A549 (cell line): ENCODE measurements at regions not wholly inside any gene's neighbourhood (a gene's known extent, or its start where the extent isn't known, plus 50 kb on each side); places are given as distances from the start of the nearest gene placed in this dataset.

ENCODE experiments used
- ATAC-seq, 2 experiments: fragments of 200-7000 bp in 1 of 2; fragments of >200 bp in 1 of 2; cut with Nextera tagmentation in 1 of 2; cut with Tn5 transposase in 1 of 2; 3 replicates each; pipeline versions ENCODE4 v1.8.0 to v1.9.1; 2018 to 2020; ENCODE audit warnings: mild to moderate bottlenecking in 1 of 2, moderate library complexity in 1 of 2
- CTCF ChIA-PET: fragments of 300-600 bp; sonication (Branson Sonifier 250); formaldehyde crosslinking; extraction: SDS; loops from one replicate; lab custom pipeline; 2021; ENCODE audit warnings: antibody characterized with exemption, inconsistent platforms; lab: Yijun Ruan, JAX
- POLR2A ChIA-PET: fragments of 350-600 bp; formaldehyde crosslinking; extraction: SDS; loops from one replicate; lab custom pipeline; 2021; ENCODE audit warnings: antibody characterized with exemption, inconsistent platforms; lab: Yijun Ruan, JAX
- DNase-seq, 2 experiments: peaks; one replicate each; pipeline versions ENCODE4 v3.0.0 to v3.0.0-alpha.2; 2011 to 2016; ENCODE audit warnings: low read depth in 1 of 2, low spot score in 1 of 2
- FAIRE-seq: peaks from 2 replicates; lab custom pipeline; 2011; peaks lifted over from hg19 to GRCh38; lab: Jason Lieb, UNC
- H3K27ac ChIP-seq, 2 experiments: fragments of >200 bp; sonication (Bioruptor Twin); formaldehyde crosslinking; 3 replicates each; pipeline ENCODE4 v1.5.1; 2016 to 2017
- H3K4me1 ChIP-seq: fragments of >200 bp; sonication (Bioruptor Twin); formaldehyde crosslinking; 3 replicates; pipeline ENCODE4 v1.6.1; 2016
- H3K4me2 ChIP-seq: fragments of >200 bp; sonication (Bioruptor Twin); formaldehyde crosslinking; 3 replicates; pipeline ENCODE4 v1.6.1; 2016
- H3K4me3 ChIP-seq: fragments of >200 bp; sonication (Bioruptor Twin); formaldehyde crosslinking; 3 replicates; pipeline ENCODE4 v1.5.1; 2016
- H3K9me3 ChIP-seq: fragments of >200 bp; sonication (Bioruptor Twin); formaldehyde crosslinking; 3 replicates; pipeline ENCODE4 v1.6.1; 2016
- CBX2 ChIP-seq: fragments of 200-600 bp; sonication (generic); IDR thresholded peaks from 2 replicates; pipeline ENCODE4 v1.6.1; 2016; ENCODE audit warnings: low read depth, mild to moderate bottlenecking, borderline replicate concordance
- CHD2 ChIP-seq: fragments of 150-350 bp; IDR thresholded peaks from 2 replicates; pipeline ENCODE4 v1.6.1; 2014; ENCODE audit warnings: low read length; ENCODE audit not compliant: partially characterized antibody
- ELK1 ChIP-seq: fragments of 150-350 bp; IDR thresholded peaks from 2 replicates; pipeline ENCODE4 v1.6.1; 2014; ENCODE audit warnings: low read depth, mild to moderate bottlenecking, low read length
- EP300 ChIP-seq, 2 experiments: fragments of >200 bp; sonication (Bioruptor Twin); formaldehyde crosslinking; IDR thresholded peaks; 2 replicates in 1 of 2; 3 replicates in 1 of 2; pipeline ENCODE4 v1.6.1; 2016 to 2017
- ESRRA ChIP-seq: fragments of 150-350 bp; IDR thresholded peaks from 2 replicates; pipeline ENCODE4 v1.6.1; 2014; ENCODE audit warnings: mild to moderate bottlenecking, low read length, borderline replicate concordance
- FOSL2 ChIP-seq, 2 experiments: fragments of 450-650 bp in 1 of 2; fragments of >200 bp in 1 of 2; sonication (Bioruptor Twin) in 1 of 2; formaldehyde crosslinking; IDR thresholded peaks; 2 replicates each; pipeline versions ENCODE4 v1.5.0 to v1.6.1; 2016 to 2020; ENCODE audit warnings: mild to moderate bottlenecking in 1 of 2, moderate library complexity in 1 of 2
- FOXS1 ChIP-seq: fragments of 250-450 bp; sonication (Bioruptor Pico); IDR thresholded peaks from 2 replicates; pipeline ENCODE4 v1.5.0; 2020; ENCODE audit warnings: mild to moderate bottlenecking, moderate library complexity
- HEYL ChIP-seq: fragments of 250-450 bp; sonication (Bioruptor Pico); IDR thresholded peaks from 2 replicates; pipeline ENCODE4 v1.8.0; 2021; ENCODE audit warnings: mild to moderate bottlenecking, moderate library complexity
- HOXB13 ChIP-seq: fragments of 250-450 bp; sonication (Bioruptor Pico); IDR thresholded peaks from 2 replicates; pipeline ENCODE4 v1.5.0; 2020; ENCODE audit warnings: low read depth, mild to moderate bottlenecking, moderate library complexity
- HOXB5 ChIP-seq: fragments of 250-450 bp; sonication (Bioruptor Pico); IDR thresholded peaks from 2 replicates; pipeline ENCODE4 v1.5.0; 2020; ENCODE audit warnings: mild to moderate bottlenecking, moderate library complexity
- JUN ChIP-seq, 2 experiments: fragments of >200 bp; sonication (Bioruptor Twin); formaldehyde crosslinking; IDR thresholded peaks; 2 replicates in 1 of 2; 3 replicates in 1 of 2; pipeline ENCODE4 v1.6.1; 2016 to 2017
- JUNB ChIP-seq: fragments of >200 bp; sonication (Bioruptor Twin); formaldehyde crosslinking; IDR thresholded peaks from 2 replicates; pipeline ENCODE4 v1.6.1; 2016
- KDM5A ChIP-seq: fragments of 200-600 bp; sonication (generic); IDR thresholded peaks from 2 replicates; pipeline ENCODE4 v1.6.1; 2016; ENCODE audit warnings: antibody characterized with exemption, mild to moderate bottlenecking
- MAFK ChIP-seq: fragments of 450-650 bp; IDR thresholded peaks from 2 replicates; pipeline ENCODE4 v1.6.1; 2014; ENCODE audit not compliant: partially characterized antibody
- MYC ChIP-seq: IDR thresholded peaks from 2 replicates; pipeline ENCODE4 v1.6.1; 2012; ENCODE audit warnings: mild to moderate bottlenecking, inconsistent platforms, low read length, improper control_type of control experiment, borderline replicate concordance
- NR3C1 ChIP-seq: fragments of >200 bp; sonication (Bioruptor Twin); formaldehyde crosslinking; IDR thresholded peaks from 3 replicates; pipeline ENCODE4 v1.6.1; 2017
- PBX3 ChIP-seq: IDR thresholded peaks from 2 replicates; pipeline ENCODE4 v1.6.1; 2012
- PHF8 ChIP-seq: fragments of 200-600 bp; sonication (generic); IDR thresholded peaks from 2 replicates; pipeline ENCODE4 v1.6.1; 2016; ENCODE audit warnings: low read depth, mild to moderate bottlenecking, antibody characterized with exemption, moderate library complexity, borderline replicate concordance
- POLR2A ChIP-seq: IDR thresholded peaks from 2 replicates; pipeline ENCODE4 v1.6.1; 2012; ENCODE audit warnings: mild to moderate bottlenecking, low read length
- RAD21 ChIP-seq, 2 experiments: fragments of >200 bp in 1 of 2; sonication (Bioruptor Twin) in 1 of 2; formaldehyde crosslinking in 1 of 2; IDR thresholded peaks in 1 of 2; conservative IDR thresholded peaks in 1 of 2; 2 replicates in 1 of 2; 3 replicates in 1 of 2; pipeline ENCODE4 v1.6.1; 2012 to 2018; ENCODE audit warnings: inconsistent platforms in 1 of 2
- RCOR1 ChIP-seq: fragments of 150-350 bp; IDR thresholded peaks from 2 replicates; pipeline ENCODE4 v1.6.1; 2014; ENCODE audit warnings: antibody characterized with exemption, low read length, low read depth
- RNF2 ChIP-seq: fragments of 200-600 bp; sonication (generic); IDR thresholded peaks from 2 replicates; pipeline ENCODE4 v1.6.1; 2016; ENCODE audit warnings: low read depth, mild to moderate bottlenecking, antibody characterized with exemption, moderate library complexity, borderline replicate concordance
- SMC3 ChIP-seq: fragments of >200 bp; sonication (Bioruptor Twin); formaldehyde crosslinking; IDR thresholded peaks from 3 replicates; pipeline ENCODE4 v1.6.1; 2018; ENCODE audit warnings: inconsistent platforms
- TP53 ChIP-seq: fragments of 250-450 bp; sonication (Bioruptor Pico); IDR thresholded peaks from 2 replicates; pipeline ENCODE4 v1.5.0; 2021; ENCODE audit warnings: mild to moderate bottlenecking, moderate library complexity
- ZFP36 ChIP-seq: fragments of 450-650 bp; IDR thresholded peaks from 2 replicates; pipeline ENCODE4 v1.6.1; 2014; ENCODE audit warnings: borderline replicate concordance; ENCODE audit not compliant: partially characterized antibody
- ZNF302 ChIP-seq: fragments of 250-450 bp; sonication (Bioruptor Pico); IDR thresholded peaks from 2 replicates; pipeline ENCODE4 v1.9.0; 2021; ENCODE audit warnings: inconsistent platforms, mild to moderate bottlenecking, moderate library complexity
- WGBS: methylation state at CpG from one replicate; pipeline ENCODE4 v1.1.6; 2017; ENCODE audit errors: missing lambda C conversion rate; 5-methylcytosine and 5-hydroxymethylcytosine counted together

DNA sequence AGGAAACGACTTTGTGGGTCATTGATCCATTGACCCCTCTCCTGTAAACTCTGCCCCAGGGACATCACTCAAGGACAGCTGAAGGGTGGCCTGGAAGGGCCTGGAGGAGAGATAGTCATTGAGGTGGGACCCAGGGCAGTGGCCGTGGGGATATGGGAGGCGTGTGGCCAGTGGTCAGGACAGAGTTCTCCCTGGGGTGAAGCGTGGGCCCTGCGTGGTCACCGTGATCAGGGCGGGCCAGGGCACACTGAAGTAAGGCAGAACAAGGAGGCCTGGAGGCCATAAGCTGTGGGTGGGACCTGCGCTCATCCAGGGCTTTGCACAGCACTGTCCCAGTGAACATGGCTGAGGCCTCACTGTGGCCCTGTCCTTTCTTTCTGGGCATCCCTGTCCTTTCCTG is 177.9 kb downstream of the ZNF248 start (continued):
- TF ChIP-seq HEYL: no peak

GRCh38 chr10:37675449-37675848 is 182.0 kb downstream of the ZNF248 start:
- H3K4me1 ChIP-seq: no peaks in the 10 kb centered on the region
- ATAC-seq: no peak
- CTCF ChIA-PET: no interaction called here
- DNase-seq: no peak
- TF ChIP-seq MAFK (peak; percentile 94), RCOR1 (no peak), HEYL (no peak), FOSL2 (IDR thresholded peaks at IDR 0.05) (no peak), FOSL2 (CRISPR knock-in tag; IDR thresholded peaks at IDR 0.05) (no peak), RNF2 (no peak)
- H3K4me2 ChIP-seq: no peak overlapping the region
- peaks cover 7% of the 10 kb centered on the region for H3K9me3 ChIP-seq
- no peak overlapping the region for H3K4me3 ChIP-seq
- POLR2A ChIA-PET: no interaction called here
- H3K27ac ChIP-seq: no peak overlapping the region
- WGBS: 45% methylated on average over 4 of the region's 4 CpGs
- peak; percentile 32 for FAIRE-seq

- H3K4me3 ChIP-seq: no peak overlapping the region
- TF ChIP-seq HOXB5: no peak
- TF ChIP-seq EP300 (IDR thresholded peaks at IDR 0.05): no peak
- no peak for TF ChIP-seq ZNF302 (CRISPR knock-in tag)
- TF ChIP-seq JUNB: no peak
- no peak for TF ChIP-seq CHD2
- POLR2A ChIA-PET: no interaction called here
- H3K4me1 ChIP-seq: no peaks in the 10 kb centered on the region
- WGBS: 0% methylated on average over 1 of the region's 1 CpG
- ATAC-seq (no peak), DNase-seq (no peak), FAIRE-seq (no peak)
- CTCF ChIA-PET: interaction anchor here (0.7 kb wide), 1 partner anchor 11 kb away, joined by 3 read pairs; no protein-coding TSS in a partner anchor
- H3K27ac ChIP-seq: no peak overlapping the region
- H3K4me2 ChIP-seq: no peak overlapping the region
- H3K9me3 ChIP-seq: peaks cover 11% of the 10 kb centered on the region; the same call in 2 of the 3 replicates
Observed at GRCh38 chr10:37671802-37672201, 185.6 kb downstream of the ZNF248 start.

DNA sequence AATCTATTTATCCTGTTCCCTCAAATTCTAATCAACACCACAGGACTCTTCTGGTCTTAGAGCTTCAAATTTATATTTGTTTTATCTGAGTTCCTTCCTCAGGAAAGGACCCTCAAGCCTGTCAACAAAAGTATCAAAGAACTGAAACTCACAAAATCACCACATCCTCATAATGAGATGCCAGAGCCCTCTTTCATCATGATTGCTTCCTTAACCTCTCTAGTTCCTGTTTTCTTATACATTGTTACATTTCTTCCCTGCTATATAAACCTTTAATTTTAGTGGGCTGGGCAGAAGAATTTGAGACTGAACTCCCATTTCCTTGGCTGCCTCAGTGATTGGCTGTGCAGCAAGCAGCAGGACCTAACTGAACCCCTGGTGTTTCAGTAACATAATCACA is 189.7 kb downstream of the ZNF248 start:
- ChIA-PET CTCF (no interaction called here), POLR2A (no interaction called here)
- H3K4me2 ChIP-seq: no peak overlapping the region
- H3K9me3 ChIP-seq: peaks cover 17% of the 10 kb centered on the region; the same call in 2 of the 3 replicates
- DNase-seq (no peak), FAIRE-seq (no peak), ATAC-seq (no peak)
- TF ChIP-seq CBX2 (no peak), KDM5A (no peak), MAFK (no peak), TP53 (no peak), ELK1 (no peak), PHF8 (no peak), MYC (no peak), POLR2A (no peak), ZFP36 (no peak)
- no peaks in the 10 kb centered on the region for H3K4me1 ChIP-seq
- H3K4me3 ChIP-seq: no peak overlapping the region
- H3K27ac ChIP-seq: no peak overlapping the region

- ATAC-seq (no peak), FAIRE-seq (no peak), DNase-seq (peak in 1 of 2 experiments; percentile 6)
- 39% methylated on average over 2 of the region's 2 CpGs for WGBS
- Histone ChIP-seq H3K4me1 (no peaks in the 10 kb centered on the region), H3K9me3 (peaks cover 2% of the 10 kb centered on the region; the same call in 1 of the 3 replicates), H3K4me2 (no peak overlapping the region), H3K4me3 (no peak overlapping the region), H3K27ac (no peak overlapping the region)
- ChIA-PET POLR2A (no interaction called here), CTCF (no interaction called here)
- TF ChIP-seq FOSL2 (IDR thresholded peaks at IDR 0.05) (no peak), FOSL2 (CRISPR knock-in tag; IDR thresholded peaks at IDR 0.05) (no peak), ELK1 (no peak), ESRRA (no peak), FOXS1 (CRISPR knock-in tag) (no peak), JUN (IDR thresholded peaks at IDR 0.05) (no peak), MAFK (no peak), PBX3 (no peak), RNF2 (no peak), HOXB13 (CRISPR knock-in tag) (no peak), NR3C1 (no peak), KDM5A (no peak), JUNB (no peak), TP53 (no peak), SMC3 (no peak), HEYL (no peak), RAD21 (conservative IDR thresholded peaks at IDR 0.05 in 1 of 2, IDR thresholded peaks at IDR 0.05 in 1 of 2) (no peak)
Observed at GRCh38 chr10:37654466-37654865, 202.9 kb downstream of the ZNF248 start.
